COLO829 (cell line): ENCODE measurements at regions not wholly inside any gene's neighbourhood (a gene's known extent, or its start where the extent isn't known, plus 50 kb on each side); places are given as distances from the start of the nearest gene placed in this dataset.

Experiments
- DNase-seq: peaks from one replicate; pipeline ENCODE4 v3.0.0; 2012; ENCODE audit warnings: low spot score

- DNase-seq = no peak
These were observed 49.8 kb upstream of the FHIP2A start for GRCh38 chr10:114771749-114772148.
